RWPE2 (cell line): ENCODE measurements at regions not wholly inside any gene's neighbourhood (a gene's known extent, or its start where the extent isn't known, plus 50 kb on each side); places are given as distances from the start of the nearest gene placed in this dataset.
"Not testable (repeated sequence)": the region's sequence is repeated elsewhere in the genome, so short reads cannot be mapped to it uniquely, and the experiment has no call there.

Source experiments
- ATAC-seq: fragments of 200-7000 bp; cut with Tn5 transposase; 3 replicates; pipeline ENCODE4 v1.9.1; 2021; ENCODE audit warnings: low read depth
- DNase-seq: peaks from one replicate; pipeline ENCODE4 v3.0.0-alpha.2; 2020; ENCODE audit warnings: low spot score
- H3K27ac ChIP-seq: fragments of 450-650 bp; 2 replicates; pipeline ENCODE4 v1.5.1; 2017; ENCODE audit warnings: mild to moderate bottlenecking; ENCODE audit not compliant: poor library complexity, severe bottlenecking
- H3K27me3 ChIP-seq: fragments of 250-450 bp; sonication (Bioruptor Pico); 2 replicates; pipeline ENCODE4 v1.5.1; 2021; ENCODE audit warnings: mild to moderate bottlenecking, moderate library complexity; ENCODE audit not compliant: insufficient read depth, poor library complexity, severe bottlenecking
- H3K36me3 ChIP-seq: fragments of 250-450 bp; sonication (Bioruptor Pico); 2 replicates; pipeline ENCODE4 v1.5.1; 2020; ENCODE audit warnings: low read depth, mild to moderate bottlenecking, moderate library complexity
- H3K4me1 ChIP-seq: fragments of 250-450 bp; sonication (Bioruptor Pico); 2 replicates; pipeline ENCODE4 v1.5.1; 2021; ENCODE audit warnings: mild to moderate bottlenecking, moderate library complexity; ENCODE audit not compliant: insufficient read depth, poor library complexity, severe bottlenecking
- H3K4me3 ChIP-seq: fragments of 250-450 bp; sonication (Bioruptor Pico); 2 replicates; pipeline ENCODE4 v1.5.1; 2021; ENCODE audit warnings: mild to moderate bottlenecking, moderate library complexity; ENCODE audit not compliant: severe bottlenecking
- H3K9me3 ChIP-seq: fragments of 250-450 bp; sonication (Bioruptor Pico); 2 replicates; pipeline ENCODE4 v1.5.1; 2021; ENCODE audit warnings: mild to moderate bottlenecking, moderate library complexity; ENCODE audit not compliant: severe bottlenecking
- TF ChIP-seq, protein P1 (sequence below): fragments of 450-650 bp; IDR thresholded peaks from one replicate; pipeline ENCODE4 v1.5.1; 2017; ENCODE audit warnings: mild to moderate bottlenecking, moderate library complexity; ENCODE audit not compliant: poor library complexity, severe bottlenecking

DNA sequence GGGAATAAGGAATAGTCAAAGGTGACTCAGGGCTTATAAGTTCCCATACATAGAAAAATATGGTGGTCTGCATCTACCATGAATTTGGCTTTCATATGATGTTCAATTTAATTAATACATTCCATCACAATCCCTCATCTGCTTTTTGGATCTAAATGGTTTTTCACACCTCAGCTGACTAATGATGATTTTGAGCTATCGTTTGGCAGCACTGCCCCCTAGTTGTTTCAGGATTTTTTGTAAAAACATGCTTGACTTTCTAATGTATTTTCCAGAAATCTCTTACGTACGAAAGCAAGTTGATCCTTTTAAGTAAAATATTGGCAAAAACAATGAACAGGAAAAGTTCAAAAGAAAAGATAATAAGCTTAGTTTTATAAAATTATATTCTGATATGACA lies 408.6 kb upstream of the ADGRB3 start:
- Histone ChIP-seq H3K36me3 (no peaks in the 10 kb centered on the region), H3K4me3 (no peak overlapping the region), H3K27ac (no peak overlapping the region), H3K9me3 (no peaks in the 10 kb centered on the region), H3K27me3 (no peaks in the 10 kb centered on the region), H3K4me1 (no peaks in the 10 kb centered on the region)
- ATAC-seq (no peak), DNase-seq (no peak)
- TF ChIP-seq, protein P1, sequence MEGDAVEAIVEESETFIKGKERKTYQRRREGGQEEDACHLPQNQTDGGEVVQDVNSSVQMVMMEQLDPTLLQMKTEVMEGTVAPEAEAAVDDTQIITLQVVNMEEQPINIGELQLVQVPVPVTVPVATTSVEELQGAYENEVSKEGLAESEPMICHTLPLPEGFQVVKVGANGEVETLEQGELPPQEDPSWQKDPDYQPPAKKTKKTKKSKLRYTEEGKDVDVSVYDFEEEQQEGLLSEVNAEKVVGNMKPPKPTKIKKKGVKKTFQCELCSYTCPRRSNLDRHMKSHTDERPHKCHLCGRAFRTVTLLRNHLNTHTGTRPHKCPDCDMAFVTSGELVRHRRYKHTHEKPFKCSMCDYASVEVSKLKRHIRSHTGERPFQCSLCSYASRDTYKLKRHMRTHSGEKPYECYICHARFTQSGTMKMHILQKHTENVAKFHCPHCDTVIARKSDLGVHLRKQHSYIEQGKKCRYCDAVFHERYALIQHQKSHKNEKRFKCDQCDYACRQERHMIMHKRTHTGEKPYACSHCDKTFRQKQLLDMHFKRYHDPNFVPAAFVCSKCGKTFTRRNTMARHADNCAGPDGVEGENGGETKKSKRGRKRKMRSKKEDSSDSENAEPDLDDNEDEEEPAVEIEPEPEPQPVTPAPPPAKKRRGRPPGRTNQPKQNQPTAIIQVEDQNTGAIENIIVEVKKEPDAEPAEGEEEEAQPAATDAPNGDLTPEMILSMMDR, result peak; percentile 54

DNA sequence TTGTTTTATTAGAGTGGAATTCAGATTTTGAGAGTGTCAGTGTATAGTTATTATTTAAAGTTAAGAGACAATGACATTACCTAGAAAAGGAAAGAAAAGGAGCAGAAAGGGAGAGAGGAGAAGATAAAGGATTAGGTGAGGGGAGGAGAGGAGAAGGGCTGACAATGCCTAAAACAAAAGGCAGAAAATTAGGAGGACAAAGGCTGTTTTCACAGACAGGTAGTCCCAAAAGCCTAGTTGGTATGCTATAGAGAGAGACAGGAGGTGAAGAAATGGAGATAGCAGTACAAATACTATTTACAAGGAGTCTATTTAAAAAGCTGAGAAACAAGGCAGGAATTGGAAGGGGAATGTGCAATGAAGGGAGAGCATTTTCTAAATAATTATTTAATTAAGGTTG lies 409.4 kb upstream of the ADGRB3 start:
- Histone ChIP-seq H3K9me3 (no peaks in the 10 kb centered on the region), H3K36me3 (no peaks in the 10 kb centered on the region), H3K4me3 (no peak overlapping the region), H3K4me1 (no peaks in the 10 kb centered on the region), H3K27ac (no peak overlapping the region), H3K27me3 (no peaks in the 10 kb centered on the region)
- ATAC-seq, result no peak
- no peak for DNase-seq
- TF ChIP-seq, protein P1, result no peak

DNA sequence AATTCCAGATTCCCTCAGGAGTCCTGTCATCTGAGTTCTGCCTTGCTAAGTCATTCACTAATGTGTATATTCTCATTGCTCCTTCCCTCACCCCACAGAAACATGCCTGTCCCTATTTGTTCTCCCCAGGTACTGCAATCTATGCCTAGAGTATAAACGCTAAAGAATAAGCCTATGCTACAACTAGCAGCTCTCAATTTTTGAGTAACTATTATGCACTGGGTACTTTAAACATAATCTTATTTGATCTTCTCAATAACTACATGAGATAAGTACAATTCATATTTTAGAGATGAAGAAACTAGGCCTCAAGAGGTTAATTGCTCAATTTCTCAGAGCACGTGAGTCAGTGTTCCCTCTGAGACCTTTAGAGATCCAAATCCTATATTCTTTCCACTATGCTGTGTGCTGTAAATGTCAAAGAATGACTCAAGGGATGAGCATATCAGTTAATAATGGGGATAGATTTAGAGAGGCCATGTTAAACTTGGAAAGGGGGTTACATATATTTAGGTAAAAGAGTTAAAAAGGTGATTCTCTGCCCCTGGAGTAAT lies 423.8 kb upstream of the ADGRB3 start:
- ATAC-seq, result no peak

DNA sequence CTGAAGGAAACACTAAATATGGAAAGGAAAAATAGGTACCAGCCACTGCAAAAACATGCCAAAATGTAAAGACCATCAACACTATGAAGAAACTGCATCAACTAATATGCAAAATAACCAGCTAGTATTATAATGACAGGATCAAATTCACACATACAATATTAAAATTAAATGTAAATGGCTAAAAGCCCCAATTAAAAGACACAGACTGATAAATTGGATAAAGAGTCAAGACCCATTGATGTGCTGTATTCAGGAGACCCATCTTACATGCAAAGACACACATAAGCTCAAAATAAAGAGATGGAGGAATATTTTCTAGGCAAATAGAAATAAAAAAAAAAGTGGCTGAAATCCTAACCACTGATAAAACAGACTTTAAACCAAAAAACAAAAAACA lies 427.5 kb upstream of the ADGRB3 start:
- not testable (repeated sequence) for DNase-seq, H3K4me1 ChIP-seq, H3K36me3 ChIP-seq, H3K27me3 ChIP-seq, H3K27ac ChIP-seq, H3K4me3 ChIP-seq, H3K9me3 ChIP-seq, ATAC-seq

More for the DNA sequence above, 423.8 kb upstream of the ADGRB3 start:
- Histone ChIP-seq H3K4me3 (no peak overlapping the region), H3K36me3 (no peaks in the 10 kb centered on the region), H3K9me3 (no peaks in the 10 kb centered on the region), H3K27ac (no peak overlapping the region), H3K27me3 (no peaks in the 10 kb centered on the region), H3K4me1 (no peaks in the 10 kb centered on the region)
- no peak for DNase-seq
- TF ChIP-seq, protein P1, result no peak

DNA sequence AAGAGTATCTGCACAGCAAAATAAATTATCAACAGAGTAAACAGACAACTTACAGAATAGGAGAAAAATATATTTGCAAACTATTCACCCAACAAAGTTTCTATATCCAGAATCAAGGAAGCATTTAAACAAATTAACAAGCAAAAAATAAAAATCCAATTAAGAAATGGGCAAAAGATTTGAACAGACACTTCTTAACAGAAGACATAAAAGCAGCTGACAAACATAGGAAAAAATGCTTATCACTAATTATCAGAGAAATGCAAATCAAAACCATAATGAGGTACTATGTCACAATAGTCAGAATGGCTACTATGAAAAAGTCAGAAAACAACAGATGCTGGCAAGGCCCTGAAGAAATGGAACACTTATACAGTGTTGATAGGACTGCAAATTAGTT lies 434.2 kb upstream of the ADGRB3 start:
- TF ChIP-seq, protein P1, result no peak
- ATAC-seq (no peak), DNase-seq (no peak)
- no peaks in the 10 kb centered on the region for H3K27me3 ChIP-seq
- H3K4me3 ChIP-seq, result no peak overlapping the region
- H3K36me3 ChIP-seq, result no peaks in the 10 kb centered on the region
- H3K27ac ChIP-seq, result no peak overlapping the region
- H3K9me3 ChIP-seq, result no peaks in the 10 kb centered on the region
- no peaks in the 10 kb centered on the region for H3K4me1 ChIP-seq
